SH-SY5Y (cell line): ENCODE measurements at regions not wholly inside any gene's neighbourhood (a gene's known extent, or its start where the extent isn't known, plus 50 kb on each side); places are given as distances from the start of the nearest gene placed in this dataset.

ENCODE experiments used
- GATA2 ChIP-seq: IDR thresholded peaks from 2 replicates; pipeline ENCODE4 v1.6.1; 2011; ENCODE audit warnings: mild to moderate bottlenecking, low read depth, low read length
- GATA3 ChIP-seq: IDR thresholded peaks from 2 replicates; pipeline ENCODE4 v1.6.1; 2011; ENCODE audit warnings: low read depth, mild to moderate bottlenecking, low read length, moderate library complexity

DNA sequence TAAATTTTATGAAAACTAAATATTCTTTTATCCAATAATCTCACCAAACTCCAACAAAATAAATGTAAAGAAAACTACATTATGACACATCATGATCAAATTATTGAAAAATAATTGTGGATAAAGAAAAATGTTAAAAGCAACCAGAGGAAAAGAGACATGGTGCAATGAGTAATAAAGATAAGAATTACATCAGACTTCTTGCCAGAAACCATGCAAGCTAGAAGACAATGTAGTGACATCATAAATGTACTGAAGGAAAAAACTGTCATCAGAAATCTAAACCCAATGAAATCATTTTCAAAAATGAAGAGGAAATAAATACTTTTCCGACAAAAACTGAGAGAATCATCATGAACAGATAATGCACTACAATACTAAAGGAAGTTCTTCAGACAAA, 135.9 kb upstream of the EOLA2 start:
- TF ChIP-seq GATA2 (no peak), GATA3 (no peak)
